IMR-90 (cell line): ENCODE measurements at regions not wholly inside any gene's neighbourhood (a gene's known extent, or its start where the extent isn't known, plus 50 kb on each side); places are given as distances from the start of the nearest gene placed in this dataset.

Source experiments
- ATAC-seq: fragments of 200-7000 bp; cut with Tn5 transposase; 2 replicates; pipeline ENCODE4 v1.9.1; 2020; ENCODE audit warnings: low read depth, mild to moderate bottlenecking, moderate library complexity
- BruUV-seq: library from RNA; stranded (reverse); fragments of 400-500 nt; replicated peaks from 2 replicates; lab custom pipeline; 2021; lab: Mats Ljungman, UMichigan
- CTCF ChIA-PET: fragments of 300-600 bp; formaldehyde crosslinking; extraction: SDS; loops from one replicate; lab custom pipeline; 2021; ENCODE audit warnings: antibody characterized with exemption; lab: Yijun Ruan, JAX
- POLR2A ChIA-PET: fragments of 300-600 bp; sonication (Branson Sonifier 250); formaldehyde crosslinking; loops from one replicate; lab custom pipeline; 2022; ENCODE audit warnings: antibody characterized with exemption; ENCODE audit not compliant: unreplicated experiment; lab: Charles Lee
- DNase-seq: peaks from one replicate; pipeline ENCODE4 v3.0.0; 2013
- H2AFZ ChIP-seq: replicated peaks from 2 replicates; pipeline ENCODE3; 2013; ENCODE audit warnings: low read length, mild to moderate bottlenecking; ENCODE audit not compliant: poor library complexity
- H2AK5ac ChIP-seq: 2 replicates; pipeline ENCODE4 v1.6.1; 2013; ENCODE audit warnings: low read depth, low read length, inconsistent platforms
- H2AK9ac ChIP-seq: replicated peaks from 2 replicates; pipeline ENCODE3; 2013; ENCODE audit warnings: mild to moderate bottlenecking, low read depth, low read length, moderate library complexity; ENCODE audit not compliant: poor library complexity
- H2BK120ac ChIP-seq: 2 replicates; pipeline ENCODE4 v1.6.1; 2013; ENCODE audit warnings: low read depth, low read length, inconsistent platforms
- H2BK15ac ChIP-seq: 3 replicates; pipeline ENCODE4 v1.6.1; 2013; ENCODE audit warnings: low read depth, low read length, inconsistent platforms
- H2BK20ac ChIP-seq: 2 replicates; pipeline ENCODE4 v1.6.1; 2013; ENCODE audit warnings: low read depth, mild to moderate bottlenecking, inconsistent platforms, low read length, moderate library complexity
- H2BK5ac ChIP-seq: 2 replicates; pipeline ENCODE4 v1.6.1; 2013; ENCODE audit warnings: mild to moderate bottlenecking, low read depth, low read length, inconsistent platforms; ENCODE audit not compliant: poor library complexity, severe bottlenecking
- H3K14ac ChIP-seq: replicated peaks from 2 replicates; pipeline ENCODE4 v1.6.1; 2013; ENCODE audit warnings: low read depth, low read length, inconsistent platforms
- H3K18ac ChIP-seq: 2 replicates; pipeline ENCODE4 v1.6.1; 2013; ENCODE audit warnings: low read depth, low read length, control low read depth
- H3K23ac ChIP-seq: 2 replicates; pipeline ENCODE4 v1.6.1; 2013; ENCODE audit warnings: low read depth, low read length, inconsistent platforms
- H3K27ac ChIP-seq: 2 replicates; pipeline ENCODE4 v1.5.1; 2013; ENCODE audit warnings: mild to moderate bottlenecking, control low read depth, low read length; ENCODE audit not compliant: insufficient read depth
- H3K27me3 ChIP-seq: 2 replicates; pipeline ENCODE4 v1.6.1; 2013; ENCODE audit warnings: low read length; ENCODE audit not compliant: control insufficient read depth, insufficient read depth
- H3K36me3 ChIP-seq: 2 replicates; pipeline ENCODE4 v1.6.1; 2013; ENCODE audit warnings: low read length, mixed read lengths; ENCODE audit not compliant: control insufficient read depth, insufficient read depth
- H3K4ac ChIP-seq: 2 replicates; pipeline ENCODE4 v1.6.1; 2013; ENCODE audit warnings: low read depth, low read length, inconsistent platforms
- H3K4me1 ChIP-seq: 2 replicates; pipeline ENCODE4 v1.6.1; 2013; ENCODE audit warnings: low read length, mixed read lengths; ENCODE audit not compliant: control insufficient read depth, insufficient read depth
- H3K4me2 ChIP-seq: 2 replicates; pipeline ENCODE4 v1.6.1; 2013; ENCODE audit warnings: low read depth, mild to moderate bottlenecking, control low read depth, low read length, moderate library complexity
- H3K4me3 ChIP-seq: 2 replicates; pipeline ENCODE4 v1.5.1; 2013; ENCODE audit warnings: low read depth, mild to moderate bottlenecking, control low read depth, low read length, moderate library complexity; ENCODE audit not compliant: insufficient read depth
- H3K56ac ChIP-seq: 2 replicates; pipeline ENCODE4 v1.6.1; 2013; ENCODE audit warnings: low read length, inconsistent platforms; ENCODE audit not compliant: insufficient read depth; ENCODE audit errors: extremely low read depth
- H3K79me1 ChIP-seq, 2 experiments: 2 replicates each; pipeline ENCODE4 v1.6.1; 2013; ENCODE audit warnings: low read length in 2 of 2, inconsistent platforms in 1 of 2, low read depth in 1 of 2
- H3K9ac ChIP-seq: 2 replicates; pipeline ENCODE4 v1.6.1; 2013; ENCODE audit warnings: low read depth, low read length, control low read depth
- H3K9me1 ChIP-seq: 2 replicates; pipeline ENCODE4 v1.6.1; 2013; ENCODE audit warnings: low read length, inconsistent platforms; ENCODE audit not compliant: insufficient read depth
- H3K9me3 ChIP-seq: 2 replicates; pipeline ENCODE4 v1.6.1; 2013; ENCODE audit warnings: low read length; ENCODE audit not compliant: control insufficient read depth, insufficient read depth
- H4K20me1 ChIP-seq: 2 replicates; pipeline ENCODE4 v1.6.1; 2013; ENCODE audit warnings: low read length, inconsistent platforms; ENCODE audit not compliant: insufficient read depth
- H4K5ac ChIP-seq: 2 replicates; pipeline ENCODE4 v1.6.1; 2013; ENCODE audit warnings: mild to moderate bottlenecking, low read depth, low read length, control low read depth
- H4K8ac ChIP-seq, 2 experiments: 2 replicates each; pipeline ENCODE4 v1.6.1; 2013; ENCODE audit warnings: low read depth in 2 of 2, low read length in 2 of 2, control low read depth in 1 of 2, inconsistent platforms in 1 of 2
- H4K91ac ChIP-seq: 2 replicates; pipeline ENCODE4 v1.6.1; 2013; ENCODE audit warnings: low read depth, low read length, inconsistent platforms; ENCODE audit not compliant: insufficient read depth
- BHLHE40 ChIP-seq: fragments of 150-350 bp; IDR thresholded peaks from 2 replicates; pipeline ENCODE4 v1.6.1; 2016; ENCODE audit warnings: mild to moderate bottlenecking, low read depth, low read length
- CEBPB ChIP-seq: IDR thresholded peaks from 2 replicates; pipeline ENCODE4 v1.6.1; 2012; ENCODE audit warnings: low read depth, low read length, improper control_type of control experiment
- CHD1 ChIP-seq: IDR thresholded peaks from 2 replicates; pipeline ENCODE4 v1.6.1; 2012; ENCODE audit warnings: low read depth, low read length, improper control_type of control experiment
- CTCF ChIP-seq: conservative IDR thresholded peaks from 2 replicates; pipeline ENCODE4 v1.5.1; 2012; ENCODE audit warnings: mild to moderate bottlenecking, low read depth, low read length, improper control_type of control experiment
- ELK1 ChIP-seq: fragments of 150-350 bp; IDR thresholded peaks from 2 replicates; pipeline ENCODE4 v1.6.1; 2016; ENCODE audit warnings: low read depth, mild to moderate bottlenecking, low read length, moderate library complexity, borderline replicate concordance
- FOS ChIP-seq: fragments of 150-350 bp; IDR thresholded peaks from 2 replicates; pipeline ENCODE4 v1.6.1; 2016; ENCODE audit warnings: low read depth, low read length
- MAFK ChIP-seq: IDR thresholded peaks from 2 replicates; pipeline ENCODE4 v1.6.1; 2012; ENCODE audit warnings: low read depth, low read length, improper control_type of control experiment
- MAZ ChIP-seq: IDR thresholded peaks from 2 replicates; pipeline ENCODE4 v1.6.1; 2012; ENCODE audit warnings: low read depth, mild to moderate bottlenecking, low read length, improper control_type of control experiment, moderate library complexity, borderline replicate concordance
- MXI1 ChIP-seq: IDR thresholded peaks from 2 replicates; pipeline ENCODE4 v1.6.1; 2012; ENCODE audit warnings: low read depth, mild to moderate bottlenecking, low read length, moderate library complexity, borderline replicate concordance
- NFE2L2 ChIP-seq: fragments of 150-350 bp; IDR thresholded peaks from 2 replicates; pipeline ENCODE4 v1.6.1; 2016; ENCODE audit warnings: low read depth, mild to moderate bottlenecking, low read length
- POLR2A ChIP-seq: IDR thresholded peaks from 2 replicates; pipeline ENCODE4 v1.6.1; 2012; ENCODE audit warnings: mild to moderate bottlenecking, low read depth, low read length
- RAD21 ChIP-seq: IDR thresholded peaks from 2 replicates; pipeline ENCODE4 v1.6.1; 2012; ENCODE audit warnings: low read length, improper control_type of control experiment
- RCOR1 ChIP-seq: IDR thresholded peaks from 2 replicates; pipeline ENCODE4 v1.6.1; 2012; ENCODE audit warnings: mild to moderate bottlenecking, low read length, improper control_type of control experiment; ENCODE audit not compliant: insufficient replicate concordance
- RFX5 ChIP-seq: IDR thresholded peaks from 2 replicates; pipeline ENCODE4 v1.8.0; 2012; ENCODE audit warnings: low read depth, mild to moderate bottlenecking, low read length, moderate library complexity
- SMC3 ChIP-seq: fragments of 150-350 bp; IDR thresholded peaks from 2 replicates; pipeline ENCODE4 v1.6.1; 2016; ENCODE audit warnings: low read depth, mild to moderate bottlenecking, antibody characterized with exemption, low read length, moderate library complexity
- USF2 ChIP-seq: fragments of 150-350 bp; IDR thresholded peaks from 2 replicates; pipeline ENCODE4 v1.6.1; 2017; ENCODE audit warnings: mild to moderate bottlenecking, antibody characterized with exemption, low read length, low read depth
- WGBS, 2 experiments: methylation state at CpG; one replicate each; pipeline versions ENCODE4 v1.1.5 to v1.1.7; 2013; ENCODE audit warnings: missing lambda C conversion rate in 2 of 2; ENCODE audit not compliant: insufficient read length in 1 of 2; ENCODE audit errors: extremely low coverage in 2 of 2; 5-methylcytosine and 5-hydroxymethylcytosine counted together
- dilution Hi-C: fragments of 300-500 bp; cut with HindIII; formaldehyde crosslinking; loops from one replicate; pipeline ENCODE4 v1.14.3; 2018; ENCODE audit warnings: low sequenced_read_pairs; ENCODE audit not compliant: unreplicated experiment
- in situ Hi-C: fragments of 300-500 bp; cut with MboI; formaldehyde crosslinking; loops from 3 replicates; pipeline ENCODE4 v1.14.3; 2019; ENCODE audit warnings: low sequenced_read_pairs, inconsistent platforms, mixed read lengths
- intact Hi-C: fragments of 100-400 bp; cut with micrococcal nuclease; formaldehyde crosslinking; loops from 2 replicates; pipeline ENCODE4 v1.10.0; 2022

GRCh38 chr10:77737608-77738007 lies 100.0 kb upstream of the KCNMA1 start:
- H3K9me1 ChIP-seq = no peaks in the 10 kb centered on the region
- H2BK15ac ChIP-seq = no peak overlapping the region
- H2BK20ac ChIP-seq = no peak overlapping the region
- H3K23ac ChIP-seq = no peak overlapping the region
- peak overlapping the region; percentile 40; the same call in 1 of the 2 replicates for H3K4me2 ChIP-seq
- H2AK9ac ChIP-seq = no peak overlapping the region
- ATAC-seq (peak; percentile 88), DNase-seq (peak; percentile 94)
- no peak overlapping the region for H3K4ac ChIP-seq
- no peaks in the 10 kb centered on the region for H3K27me3 ChIP-seq
- H3K9me3 ChIP-seq = no peaks in the 10 kb centered on the region; the same call in 1 of the 2 replicates
- H3K14ac ChIP-seq = peak overlapping the region; percentile 87; the same call in 1 of the 2 replicates
- no peak overlapping the region; the same call in 1 of the 2 replicates for H2BK120ac ChIP-seq
- no peaks in the 10 kb centered on the region; the same call in 1 of the 2 replicates for H3K36me3 ChIP-seq
- H3K56ac ChIP-seq = no peak overlapping the region
- H2BK5ac ChIP-seq = peak overlapping the region; percentile 86
- H2AFZ ChIP-seq = no peak overlapping the region
- intact Hi-C loops = no loop called here
- BruUV-seq = no TSS peak
- TF ChIP-seq POLR2A (no peak), RCOR1 (no peak), BHLHE40 (peak; percentile 46; the same call in 1 of the 2 replicates), MXI1 (0 out of 2 replicates have a peak, but pooled peaks have one; percentile 29), NFE2L2 (no peak), MAFK (no peak), CHD1 (no peak), ELK1 (no peak), CTCF (no peak), USF2 (no peak), MAZ (no peak), RAD21 (no peak), SMC3 (no peak), CEBPB (peak; percentile 94), RFX5 (no peak), FOS (peak; percentile 58)
- H3K4me3 ChIP-seq = no peak overlapping the region
- H3K27ac ChIP-seq = no peak overlapping the region
- H2AK5ac ChIP-seq = no peak overlapping the region
- no peak overlapping the region; the same call in 1 of the 2 replicates for H4K5ac ChIP-seq
- H3K18ac ChIP-seq = peak overlapping the region; percentile 47; the same call in 1 of the 2 replicates
- 0 out of 4 replicates have a peak overlapping the region, but pooled peaks of 1 of the 2 experiments have one; percentile 64 for H4K8ac ChIP-seq
- no peak overlapping the region for H3K9ac ChIP-seq
- no peaks in the 10 kb centered on the region for H4K20me1 ChIP-seq
- POLR2A ChIA-PET = interaction anchor here (0.7 kb wide), 1 partner anchor 9 kb away, joined by 4 read pairs; no protein-coding TSS in a partner anchor
- no CpG with 5 or more reads among the region's 2 CpGs for WGBS, 2 experiments
- in situ Hi-C loops = no loop called here
- H3K79me1 ChIP-seq = no peaks in the 10 kb centered on the region
- CTCF ChIA-PET = no interaction called here
- no peak overlapping the region for H4K91ac ChIP-seq
- dilution Hi-C loops = no loop called here
- H3K4me1 ChIP-seq = peaks cover 2% of the 10 kb centered on the region; the same call in 1 of the 2 replicates
